ENCODE measurements at regions not wholly inside any gene's neighbourhood (a gene's known extent, or its start where the extent isn't known, plus 50 kb on each side); places are given as distances from the start of the nearest gene placed in this dataset.
"Not testable (repeated sequence)": the region's sequence is repeated elsewhere in the genome, so short reads cannot be mapped to it uniquely, and the experiment has no call there.

DNA sequence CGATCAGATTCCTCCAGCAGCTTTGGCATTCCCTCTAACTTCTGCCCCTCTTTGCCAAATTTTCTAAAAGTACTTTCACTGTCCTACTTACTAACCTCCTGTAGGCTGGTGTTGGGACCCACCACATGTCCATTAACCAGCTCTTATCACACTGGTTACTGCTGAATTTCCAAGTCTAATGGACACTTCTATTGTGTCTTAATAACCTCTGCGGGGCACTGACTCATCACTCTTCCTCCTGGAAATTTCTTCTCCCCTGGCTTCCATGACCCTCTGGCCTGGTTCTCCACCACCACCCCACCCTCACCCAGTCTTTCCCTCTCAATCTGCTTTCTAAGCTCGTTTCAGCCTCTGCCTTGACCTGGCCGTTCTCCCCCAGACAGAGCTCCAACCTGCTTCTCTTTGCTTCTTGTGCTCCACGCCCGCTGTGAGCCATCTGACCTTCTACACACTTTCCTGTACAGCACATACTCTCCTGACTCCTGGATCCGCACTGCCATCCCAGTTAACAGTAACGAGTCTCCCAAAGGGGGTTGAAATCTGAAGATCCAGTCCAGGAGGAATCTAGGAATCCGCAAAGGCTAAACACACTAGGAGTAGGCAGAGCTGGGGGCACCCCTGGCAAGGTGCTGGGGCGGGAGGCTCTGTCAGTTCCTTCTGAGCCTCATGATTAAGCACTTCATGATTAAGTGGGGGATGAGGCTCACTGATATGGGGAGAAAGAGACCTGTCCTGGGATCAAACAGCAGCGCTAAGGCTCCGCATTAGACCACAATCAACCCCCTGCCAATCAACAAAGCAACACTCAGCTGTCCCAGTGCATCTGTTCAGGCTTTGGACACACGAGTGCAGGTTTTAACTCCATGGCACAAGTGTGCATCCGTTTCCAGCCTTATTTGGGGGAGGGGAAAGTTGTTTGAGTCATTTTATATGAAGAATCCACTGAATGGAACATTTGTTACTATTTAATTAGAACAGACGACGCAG is 146.3 kb downstream of the LY86 start:
- TF ChIP-seq POLR2A (IDR thresholded peaks at IDR 0.05; ENCODE audit: low read length) (peak; percentile 19), GATA1 (IDR thresholded peaks at IDR 0.05; ENCODE audit: low read depth, low read length) (no peak)
- DNase-seq, result peak; percentile 39 to 74

DNA sequence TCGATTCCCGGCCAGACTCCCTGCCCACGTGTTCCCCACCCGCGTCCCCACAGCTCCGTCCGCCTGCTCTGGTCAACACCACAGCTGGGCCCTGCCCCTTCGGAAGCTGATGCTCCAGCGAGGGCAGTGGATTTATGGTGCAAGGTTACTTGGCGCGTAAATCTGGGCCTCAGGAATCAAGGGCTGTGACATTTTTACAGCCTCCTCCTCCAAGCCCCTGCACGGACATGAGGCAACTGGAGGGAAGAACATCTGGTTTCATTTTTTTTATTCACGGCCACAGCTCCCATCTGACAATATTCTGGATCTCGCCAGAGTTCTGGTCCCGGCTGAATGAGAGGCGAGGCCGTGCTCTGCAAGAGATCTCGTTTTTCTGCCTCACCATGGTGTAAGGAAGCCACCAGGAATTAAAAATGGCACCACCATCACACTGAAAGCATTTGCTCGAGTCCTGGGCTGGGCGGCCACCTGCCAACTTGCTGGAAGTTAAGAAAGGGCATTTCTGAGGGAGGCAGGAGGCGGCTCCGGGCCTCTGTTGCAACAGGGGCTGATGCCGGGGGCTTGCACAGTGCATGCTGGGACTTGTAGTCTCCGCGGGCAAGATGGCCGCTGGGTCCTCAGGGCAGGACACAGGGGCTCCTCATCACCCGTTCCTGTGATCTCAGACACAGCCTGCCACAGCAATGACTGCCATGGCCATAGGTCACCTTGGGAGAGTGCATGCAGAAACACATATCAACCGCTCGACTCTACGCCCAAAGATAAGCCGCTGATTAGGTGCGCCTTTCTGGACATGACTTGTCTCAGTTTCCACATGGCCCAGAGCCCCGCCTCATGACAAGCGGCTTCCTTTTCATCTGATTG is 148.5 kb downstream of the LY86 start:
- DNase-seq, result peak; percentile 76 to 86
- TF ChIP-seq GATA1 (IDR thresholded peaks at IDR 0.05; ENCODE audit: low read depth, low read length), result no peak
- TF ChIP-seq POLR2A (IDR thresholded peaks at IDR 0.05; ENCODE audit: low read length), result no peak

DNA sequence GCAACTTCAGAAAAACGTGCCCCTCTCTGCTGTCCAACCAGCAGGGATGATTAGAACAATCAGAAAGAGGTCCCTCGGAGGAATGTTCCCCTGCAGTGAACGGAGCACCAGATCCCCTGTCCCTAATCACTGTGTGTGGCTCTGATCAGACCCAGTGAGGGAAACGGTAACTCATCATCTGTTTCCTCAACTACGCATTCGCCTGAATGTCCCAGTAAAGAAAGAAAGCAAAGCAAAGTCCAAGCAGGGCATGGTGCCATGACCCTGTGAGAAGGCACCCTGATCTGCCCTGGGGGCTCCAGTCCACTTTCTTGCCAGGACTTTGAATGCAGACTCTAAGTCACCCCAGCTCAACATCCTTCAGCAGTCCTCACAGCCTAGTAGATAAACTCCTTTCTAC is 149.2 kb downstream of the LY86 start:
- no peak for DNase-seq
- TF ChIP-seq POLR2A (IDR thresholded peaks at IDR 0.05; ENCODE audit: low read length) (no peak), GATA1 (IDR thresholded peaks at IDR 0.05; ENCODE audit: low read depth, low read length) (no peak)

DNA sequence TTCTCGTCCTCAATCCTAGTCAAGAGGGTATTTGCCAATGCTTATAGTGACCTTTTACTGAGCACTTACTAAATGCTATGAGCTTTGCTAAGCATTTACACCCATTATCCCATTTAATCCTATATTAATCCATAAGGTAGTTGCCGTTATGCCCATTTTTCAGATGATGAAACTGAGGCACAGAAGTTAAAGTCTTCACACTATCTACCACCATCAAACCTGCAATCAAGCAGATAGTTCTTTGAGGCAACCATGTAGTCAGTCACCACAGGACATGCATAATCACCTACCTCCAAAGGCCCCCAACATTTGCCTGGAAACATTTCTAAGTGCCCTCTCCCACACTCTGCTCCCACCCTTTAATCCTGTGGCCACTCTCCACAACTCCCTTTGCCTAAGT is 149.6 kb downstream of the LY86 start:
- no peak for DNase-seq
- no peak for TF ChIP-seq POLR2A (IDR thresholded peaks at IDR 0.05; ENCODE audit: low read length)
- no peak for TF ChIP-seq GATA1 (IDR thresholded peaks at IDR 0.05; ENCODE audit: low read depth, low read length)

DNA sequence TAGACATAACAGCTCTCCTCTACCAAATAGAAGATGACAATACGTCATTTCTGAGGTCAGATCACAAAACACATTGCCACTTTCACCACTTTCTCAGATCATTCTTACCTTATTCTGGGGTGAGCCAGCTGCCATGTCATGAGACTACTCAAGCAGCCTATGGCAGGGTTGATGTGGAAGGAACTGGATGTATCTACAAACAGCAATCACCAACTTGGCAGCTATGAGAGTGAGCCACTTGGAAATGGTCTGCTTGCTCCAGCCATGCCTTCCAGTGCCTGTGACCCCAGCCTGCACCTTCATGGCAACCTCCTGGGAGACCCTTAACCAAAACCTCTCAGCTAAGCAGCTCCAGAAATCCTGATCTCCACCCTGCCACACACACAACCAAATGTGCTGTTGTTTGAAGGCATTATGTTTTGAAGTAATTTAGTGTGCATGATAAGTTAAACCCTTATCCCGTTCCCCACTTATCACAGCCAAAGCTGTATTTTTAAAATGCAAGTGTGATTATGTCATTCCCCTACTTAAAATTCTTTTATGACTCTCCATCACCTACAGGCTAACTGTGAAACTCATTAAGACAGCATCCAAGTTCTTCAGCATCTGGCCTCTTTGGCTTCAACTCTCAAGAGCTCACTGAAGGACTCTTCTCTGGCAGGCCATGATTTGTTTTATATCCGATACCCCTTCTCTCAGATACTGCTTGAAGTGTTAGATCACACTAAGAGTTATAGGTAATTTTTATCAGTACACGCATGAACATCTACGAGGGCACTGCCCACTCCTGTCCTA is 150.6 kb downstream of the LY86 start:
- TF ChIP-seq GATA1 (IDR thresholded peaks at IDR 0.05; ENCODE audit: low read depth, low read length) (no peak), POLR2A (IDR thresholded peaks at IDR 0.05; ENCODE audit: low read length) (no peak)
- peak in 1 of 2 experiments; percentile 21 for DNase-seq

DNA sequence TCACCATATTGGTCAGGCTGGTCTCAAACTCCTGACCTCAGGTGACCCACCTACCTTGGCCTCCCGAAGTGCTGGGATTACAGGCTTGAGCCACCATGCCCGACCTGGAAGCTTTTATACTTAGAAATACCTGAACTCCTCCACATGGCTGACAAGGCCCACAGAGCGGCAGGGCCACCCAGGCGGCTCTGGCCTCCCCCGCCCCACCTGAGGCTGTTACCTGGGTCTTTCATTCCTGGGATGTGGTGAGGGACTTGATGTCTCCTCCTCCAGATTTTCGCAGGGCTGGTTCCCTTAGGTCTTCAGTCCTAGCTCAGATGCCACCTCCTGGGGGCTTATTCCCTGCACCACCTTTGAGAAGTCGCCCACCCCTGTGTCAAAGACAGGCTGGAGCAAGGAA is 152.1 kb downstream of the LY86 start:
- TF ChIP-seq GATA1 (IDR thresholded peaks at IDR 0.05; ENCODE audit: low read depth, low read length) (no peak), POLR2A (IDR thresholded peaks at IDR 0.05; ENCODE audit: low read length) (no peak)

DNA sequence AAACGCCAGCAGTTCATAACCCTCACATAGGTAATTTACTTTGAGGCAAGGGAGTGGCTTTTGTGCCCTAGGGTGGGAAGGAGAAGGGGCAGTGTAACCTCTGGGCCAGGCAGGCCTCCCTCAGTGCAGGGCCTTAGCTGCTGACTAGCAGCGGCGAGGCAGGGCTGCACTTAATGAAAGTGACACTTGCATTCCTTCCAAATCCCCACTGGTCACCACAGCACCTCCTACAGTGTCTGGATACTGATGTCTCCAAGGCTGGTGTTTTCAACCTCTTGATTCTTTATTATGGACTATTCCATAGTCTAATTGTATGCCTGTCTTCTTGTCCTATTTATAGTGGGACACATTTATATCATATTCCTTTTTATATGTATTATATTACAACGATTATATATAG is 152.7 kb downstream of the LY86 start:
- TF ChIP-seq POLR2A (IDR thresholded peaks at IDR 0.05; ENCODE audit: low read length) (no peak), GATA1 (IDR thresholded peaks at IDR 0.05; ENCODE audit: low read depth, low read length) (no peak)
- DNase-seq, result no peak

More for the DNA sequence above, 152.1 kb downstream of the LY86 start:
- no peak for DNase-seq

DNA sequence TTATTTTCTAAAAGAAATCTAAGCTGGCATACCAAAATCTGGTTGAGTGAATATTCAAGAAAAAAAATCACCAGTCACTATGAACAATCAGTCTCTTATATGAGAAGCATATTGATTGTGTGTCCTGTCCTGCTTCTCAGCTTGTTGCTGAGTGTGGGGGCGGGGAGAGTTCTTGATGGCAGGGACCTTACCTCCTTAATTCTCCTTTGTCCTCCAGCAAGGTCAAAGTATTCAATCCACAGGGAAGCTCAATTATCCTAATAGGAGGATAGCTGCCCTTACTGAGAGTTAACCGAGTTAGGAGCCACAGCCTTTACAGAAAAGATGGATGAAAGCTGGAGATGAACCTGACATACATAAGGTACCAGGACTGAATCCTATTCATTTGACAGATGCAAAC is 154.0 kb downstream of the LY86 start:
- no peak for TF ChIP-seq GATA1 (IDR thresholded peaks at IDR 0.05; ENCODE audit: low read depth, low read length)
- no peak for TF ChIP-seq POLR2A (IDR thresholded peaks at IDR 0.05; ENCODE audit: low read length)
- no peak for DNase-seq

DNA sequence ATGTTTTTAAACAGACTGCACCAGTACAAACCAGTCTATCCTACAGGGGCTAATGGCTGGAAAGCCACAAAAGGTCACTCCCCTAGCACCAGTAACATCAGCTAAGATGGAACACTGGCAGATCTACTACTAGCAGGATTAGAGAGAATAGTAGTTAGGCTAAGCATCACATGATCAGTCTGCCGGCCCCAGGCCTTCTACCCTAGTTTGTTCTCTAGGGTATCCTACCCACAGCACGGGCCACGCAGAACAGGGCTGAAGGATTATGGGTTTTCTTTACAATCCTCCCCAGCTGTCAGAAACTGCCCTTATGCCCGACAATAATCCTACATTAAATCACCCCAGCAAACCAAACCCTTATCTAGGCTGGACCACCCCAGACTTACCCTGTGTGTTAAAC is 156.0 kb downstream of the LY86 start:
- TF ChIP-seq GATA1 (IDR thresholded peaks at IDR 0.05; ENCODE audit: low read depth, low read length) (no peak), POLR2A (IDR thresholded peaks at IDR 0.05; ENCODE audit: low read length) (no peak)
- DNase-seq, result no peak

DNA sequence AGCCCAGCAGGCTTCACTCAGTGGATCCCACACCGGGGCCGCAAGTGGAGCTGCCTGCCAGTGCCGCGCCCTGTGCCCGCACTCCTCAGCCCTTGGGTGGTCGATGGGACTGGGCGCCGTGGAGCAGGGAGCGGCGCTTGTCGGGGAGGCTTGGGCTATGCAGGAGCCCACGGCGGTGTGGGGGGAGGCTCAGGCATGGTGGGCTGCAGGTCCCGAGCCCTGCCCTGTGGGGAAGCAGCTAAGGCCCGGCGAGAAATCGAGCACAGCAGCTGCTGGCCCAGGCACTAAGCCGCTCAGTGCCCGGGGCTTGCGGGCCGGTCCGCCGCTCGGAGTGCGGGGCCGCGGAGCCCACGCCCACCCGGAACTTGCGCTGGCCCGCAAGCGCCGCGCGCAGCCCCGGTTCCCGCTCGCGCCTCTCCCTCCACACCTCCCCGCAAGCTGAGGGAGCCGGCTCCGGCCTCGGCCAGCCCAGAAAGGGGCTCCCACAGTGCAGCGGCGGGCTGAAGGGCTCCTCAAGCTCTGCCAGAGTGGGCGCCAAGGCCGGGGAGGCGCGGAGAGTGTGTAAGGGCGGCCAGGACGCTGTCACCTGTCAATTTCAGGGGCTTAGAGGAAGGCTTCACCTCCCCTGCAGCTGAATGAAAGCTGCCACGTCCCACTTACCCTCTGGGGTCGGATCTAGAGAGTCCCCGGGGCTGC is 157.3 kb downstream of the LY86 start:
- DNase-seq, result not testable (repeated sequence)

DNA sequence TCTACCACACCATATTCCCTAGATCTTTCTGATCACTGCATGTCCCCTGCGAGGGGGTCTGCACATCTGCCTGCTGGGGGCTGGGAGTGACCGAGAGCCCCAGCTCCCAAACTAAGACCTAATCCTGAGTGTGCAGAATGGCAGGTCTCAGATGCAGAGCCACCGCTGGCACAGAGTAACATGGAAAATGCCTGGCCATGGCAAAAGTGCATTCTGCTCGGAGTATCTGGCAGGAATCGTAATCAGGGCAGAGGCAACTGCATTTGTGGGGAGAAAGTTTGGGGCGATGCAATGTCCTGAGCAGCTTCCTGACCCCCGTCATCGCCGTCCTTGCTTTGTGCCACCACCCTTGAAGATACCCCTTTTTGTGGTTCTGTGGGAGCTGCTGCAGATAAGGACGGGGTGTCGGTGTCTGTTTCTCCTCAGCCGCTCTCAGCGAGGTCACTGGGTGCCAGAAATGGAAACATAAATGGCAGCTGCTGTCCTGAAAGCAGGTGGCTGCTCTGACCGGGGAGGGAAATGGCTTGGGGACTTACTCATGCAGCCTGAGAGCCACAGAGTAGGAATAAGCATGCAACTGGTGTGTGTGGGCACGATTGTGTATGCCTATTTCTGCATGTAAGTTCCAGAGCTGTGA is 157.9 kb downstream of the LY86 start:
- DNase-seq, result peak; percentile 15 to 47
- TF ChIP-seq POLR2A (IDR thresholded peaks at IDR 0.05; ENCODE audit: low read length), result no peak
- TF ChIP-seq GATA1 (IDR thresholded peaks at IDR 0.05; ENCODE audit: low read depth, low read length), result no peak

DNA sequence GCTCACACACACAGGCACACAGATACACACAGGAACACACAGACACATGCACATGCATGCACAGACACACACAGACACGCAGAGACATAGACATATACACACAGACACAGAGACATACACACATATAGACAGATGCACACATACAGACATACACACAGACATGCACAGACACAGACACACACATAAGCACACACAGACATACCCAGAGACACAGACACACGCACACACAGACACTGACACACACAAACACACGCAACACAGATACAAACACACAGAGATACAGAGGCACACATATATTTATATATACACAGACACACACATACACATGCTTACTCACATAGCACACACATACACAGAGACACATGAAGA is 158.4 kb downstream of the LY86 start:
- TF ChIP-seq POLR2A (IDR thresholded peaks at IDR 0.05; ENCODE audit: low read length) (no peak), GATA1 (IDR thresholded peaks at IDR 0.05; ENCODE audit: low read depth, low read length) (no peak)

DNA sequence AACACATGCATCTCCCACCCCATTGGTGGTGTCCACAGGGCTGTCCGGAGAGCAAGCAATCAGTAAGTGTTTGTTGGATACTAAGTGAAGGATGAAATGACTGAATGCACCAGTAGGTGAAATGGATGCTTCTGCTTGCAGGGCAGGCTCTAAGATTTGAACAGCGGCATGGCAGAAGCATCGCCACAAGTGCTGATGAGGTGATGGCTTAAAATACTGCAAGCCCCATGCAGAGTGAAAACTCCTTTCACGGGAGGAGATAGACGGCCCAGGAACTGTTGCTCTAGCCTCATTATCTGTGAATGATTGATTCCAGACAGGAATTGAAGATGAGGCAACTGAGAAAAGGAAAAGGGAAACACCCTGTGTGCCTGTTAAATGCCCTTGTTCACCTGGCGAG is 158.9 kb downstream of the LY86 start:
- DNase-seq, result no peak
- TF ChIP-seq GATA1 (IDR thresholded peaks at IDR 0.05; ENCODE audit: low read depth, low read length) (no peak), POLR2A (IDR thresholded peaks at IDR 0.05; ENCODE audit: low read length) (no peak)

More for the DNA sequence above, 158.4 kb downstream of the LY86 start:
- DNase-seq, result no peak
